ENCODE measurements at regions not wholly inside any gene's neighbourhood (a gene's known extent, or its start where the extent isn't known, plus 50 kb on each side); places are given as distances from the start of the nearest gene placed in this dataset.

DNA sequence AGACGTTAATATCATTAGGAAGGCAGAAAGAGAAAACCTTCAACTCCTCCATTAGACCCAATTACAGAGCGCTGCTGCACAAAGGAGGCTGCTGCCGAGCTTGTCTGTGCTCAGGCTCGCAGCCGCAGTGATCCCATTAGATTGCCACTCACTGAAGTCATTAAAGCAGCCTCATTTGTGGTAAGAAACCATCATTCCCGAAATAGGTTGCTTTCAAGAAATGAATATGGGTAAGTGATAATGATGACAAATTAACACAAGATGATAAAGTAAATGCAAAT, 137.2 kb downstream of the CAVIN4 start (continued):
- no peak for TF ChIP-seq ESRRA (CRISPR knock-in tag; IDR thresholded peaks at IDR 0.05; ENCODE audit: borderline replicate concordance)

DNA sequence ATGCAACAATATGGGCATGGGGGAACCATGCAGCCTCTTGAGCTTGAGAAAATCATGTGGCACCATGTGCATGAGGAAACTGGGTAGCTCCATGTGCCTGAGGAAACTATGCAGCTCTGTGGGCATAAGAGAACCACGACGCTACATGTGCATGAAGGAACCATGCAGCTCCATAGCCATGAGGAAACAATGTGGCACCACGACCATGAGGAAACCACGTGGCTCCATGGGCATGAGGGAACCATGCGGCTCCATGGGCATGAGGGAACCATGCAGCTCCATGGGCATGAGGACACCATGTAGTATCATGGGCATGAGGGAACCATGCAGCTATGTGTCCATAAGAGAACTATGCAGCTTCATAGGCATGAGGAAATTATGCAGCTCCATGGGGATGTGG, 140.8 kb downstream of the CAVIN4 start:
- H3K4me1 Mint-ChIP-seq: 0 out of 2 replicates have a peak, but pooled peaks cover 4% of the 10 kb centered on the region
- no peak overlapping the region for H3K27ac Mint-ChIP-seq
- H3K9me3 Mint-ChIP-seq: no peaks in the 10 kb centered on the region
- POLR2A ChIA-PET: no interaction called here
- DNase-seq (ENCODE audit: low spot score) (no peak), ATAC-seq (no peak)
- no peaks in the 10 kb centered on the region for H3K36me3 Mint-ChIP-seq
- no peaks in the 10 kb centered on the region for H3K27me3 Mint-ChIP-seq (ENCODE audit: low read depth)
- CTCF ChIA-PET: interaction anchor here (0.6 kb wide), 1 partner anchor 101 kb away, joined by 3 read pairs; no protein-coding TSS in a partner anchor
- TF ChIP-seq, protein P1, sequence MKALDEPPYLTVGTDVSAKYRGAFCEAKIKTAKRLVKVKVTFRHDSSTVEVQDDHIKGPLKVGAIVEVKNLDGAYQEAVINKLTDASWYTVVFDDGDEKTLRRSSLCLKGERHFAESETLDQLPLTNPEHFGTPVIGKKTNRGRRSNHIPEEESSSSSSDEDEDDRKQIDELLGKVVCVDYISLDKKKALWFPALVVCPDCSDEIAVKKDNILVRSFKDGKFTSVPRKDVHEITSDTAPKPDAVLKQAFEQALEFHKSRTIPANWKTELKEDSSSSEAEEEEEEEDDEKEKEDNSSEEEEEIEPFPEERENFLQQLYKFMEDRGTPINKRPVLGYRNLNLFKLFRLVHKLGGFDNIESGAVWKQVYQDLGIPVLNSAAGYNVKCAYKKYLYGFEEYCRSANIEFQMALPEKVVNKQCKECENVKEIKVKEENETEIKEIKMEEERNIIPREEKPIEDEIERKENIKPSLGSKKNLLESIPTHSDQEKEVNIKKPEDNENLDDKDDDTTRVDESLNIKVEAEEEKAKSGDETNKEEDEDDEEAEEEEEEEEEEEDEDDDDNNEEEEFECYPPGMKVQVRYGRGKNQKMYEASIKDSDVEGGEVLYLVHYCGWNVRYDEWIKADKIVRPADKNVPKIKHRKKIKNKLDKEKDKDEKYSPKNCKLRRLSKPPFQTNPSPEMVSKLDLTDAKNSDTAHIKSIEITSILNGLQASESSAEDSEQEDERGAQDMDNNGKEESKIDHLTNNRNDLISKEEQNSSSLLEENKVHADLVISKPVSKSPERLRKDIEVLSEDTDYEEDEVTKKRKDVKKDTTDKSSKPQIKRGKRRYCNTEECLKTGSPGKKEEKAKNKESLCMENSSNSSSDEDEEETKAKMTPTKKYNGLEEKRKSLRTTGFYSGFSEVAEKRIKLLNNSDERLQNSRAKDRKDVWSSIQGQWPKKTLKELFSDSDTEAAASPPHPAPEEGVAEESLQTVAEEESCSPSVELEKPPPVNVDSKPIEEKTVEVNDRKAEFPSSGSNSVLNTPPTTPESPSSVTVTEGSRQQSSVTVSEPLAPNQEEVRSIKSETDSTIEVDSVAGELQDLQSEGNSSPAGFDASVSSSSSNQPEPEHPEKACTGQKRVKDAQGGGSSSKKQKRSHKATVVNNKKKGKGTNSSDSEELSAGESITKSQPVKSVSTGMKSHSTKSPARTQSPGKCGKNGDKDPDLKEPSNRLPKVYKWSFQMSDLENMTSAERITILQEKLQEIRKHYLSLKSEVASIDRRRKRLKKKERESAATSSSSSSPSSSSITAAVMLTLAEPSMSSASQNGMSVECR (CRISPR knock-in tag; IDR thresholded peaks at IDR 0.05; ENCODE audit: borderline replicate concordance): no peak
- TF ChIP-seq, protein P2, sequence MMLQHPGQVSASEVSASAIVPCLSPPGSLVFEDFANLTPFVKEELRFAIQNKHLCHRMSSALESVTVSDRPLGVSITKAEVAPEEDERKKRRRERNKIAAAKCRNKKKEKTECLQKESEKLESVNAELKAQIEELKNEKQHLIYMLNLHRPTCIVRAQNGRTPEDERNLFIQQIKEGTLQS (CRISPR knock-in tag; conservative IDR thresholded peaks at IDR 0.05): no peak
- TF ChIP-seq TEAD1 (CRISPR knock-in tag; IDR thresholded peaks at IDR 0.05) (no peak), TEAD4 (CRISPR knock-in tag; IDR thresholded peaks at IDR 0.05) (no peak), NFATC4 (CRISPR knock-in tag; IDR thresholded peaks at IDR 0.05) (no peak), NR3C1 (CRISPR knock-in tag; conservative IDR thresholded peaks at IDR 0.05; ENCODE audit: low read depth) (no peak), ZNF121 (CRISPR knock-in tag; IDR thresholded peaks at IDR 0.05) (no peak), CREB1 (CRISPR knock-in tag; IDR thresholded peaks at IDR 0.05) (no peak), KAT7 (CRISPR knock-in tag; IDR thresholded peaks at IDR 0.05; ENCODE audit: borderline replicate concordance) (no peak), PRRX2 (CRISPR knock-in tag; IDR thresholded peaks at IDR 0.05) (no peak), ZNF416 (CRISPR knock-in tag; IDR thresholded peaks at IDR 0.05) (no peak), SMAD4 (CRISPR knock-in tag; IDR thresholded peaks at IDR 0.05) (no peak)
- TF ChIP-seq, protein P3, sequence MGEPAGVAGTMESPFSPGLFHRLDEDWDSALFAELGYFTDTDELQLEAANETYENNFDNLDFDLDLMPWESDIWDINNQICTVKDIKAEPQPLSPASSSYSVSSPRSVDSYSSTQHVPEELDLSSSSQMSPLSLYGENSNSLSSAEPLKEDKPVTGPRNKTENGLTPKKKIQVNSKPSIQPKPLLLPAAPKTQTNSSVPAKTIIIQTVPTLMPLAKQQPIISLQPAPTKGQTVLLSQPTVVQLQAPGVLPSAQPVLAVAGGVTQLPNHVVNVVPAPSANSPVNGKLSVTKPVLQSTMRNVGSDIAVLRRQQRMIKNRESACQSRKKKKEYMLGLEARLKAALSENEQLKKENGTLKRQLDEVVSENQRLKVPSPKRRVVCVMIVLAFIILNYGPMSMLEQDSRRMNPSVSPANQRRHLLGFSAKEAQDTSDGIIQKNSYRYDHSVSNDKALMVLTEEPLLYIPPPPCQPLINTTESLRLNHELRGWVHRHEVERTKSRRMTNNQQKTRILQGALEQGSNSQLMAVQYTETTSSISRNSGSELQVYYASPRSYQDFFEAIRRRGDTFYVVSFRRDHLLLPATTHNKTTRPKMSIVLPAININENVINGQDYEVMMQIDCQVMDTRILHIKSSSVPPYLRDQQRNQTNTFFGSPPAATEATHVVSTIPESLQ (CRISPR knock-in tag; IDR thresholded peaks at IDR 0.05): no peak
- TF ChIP-seq, protein P4, sequence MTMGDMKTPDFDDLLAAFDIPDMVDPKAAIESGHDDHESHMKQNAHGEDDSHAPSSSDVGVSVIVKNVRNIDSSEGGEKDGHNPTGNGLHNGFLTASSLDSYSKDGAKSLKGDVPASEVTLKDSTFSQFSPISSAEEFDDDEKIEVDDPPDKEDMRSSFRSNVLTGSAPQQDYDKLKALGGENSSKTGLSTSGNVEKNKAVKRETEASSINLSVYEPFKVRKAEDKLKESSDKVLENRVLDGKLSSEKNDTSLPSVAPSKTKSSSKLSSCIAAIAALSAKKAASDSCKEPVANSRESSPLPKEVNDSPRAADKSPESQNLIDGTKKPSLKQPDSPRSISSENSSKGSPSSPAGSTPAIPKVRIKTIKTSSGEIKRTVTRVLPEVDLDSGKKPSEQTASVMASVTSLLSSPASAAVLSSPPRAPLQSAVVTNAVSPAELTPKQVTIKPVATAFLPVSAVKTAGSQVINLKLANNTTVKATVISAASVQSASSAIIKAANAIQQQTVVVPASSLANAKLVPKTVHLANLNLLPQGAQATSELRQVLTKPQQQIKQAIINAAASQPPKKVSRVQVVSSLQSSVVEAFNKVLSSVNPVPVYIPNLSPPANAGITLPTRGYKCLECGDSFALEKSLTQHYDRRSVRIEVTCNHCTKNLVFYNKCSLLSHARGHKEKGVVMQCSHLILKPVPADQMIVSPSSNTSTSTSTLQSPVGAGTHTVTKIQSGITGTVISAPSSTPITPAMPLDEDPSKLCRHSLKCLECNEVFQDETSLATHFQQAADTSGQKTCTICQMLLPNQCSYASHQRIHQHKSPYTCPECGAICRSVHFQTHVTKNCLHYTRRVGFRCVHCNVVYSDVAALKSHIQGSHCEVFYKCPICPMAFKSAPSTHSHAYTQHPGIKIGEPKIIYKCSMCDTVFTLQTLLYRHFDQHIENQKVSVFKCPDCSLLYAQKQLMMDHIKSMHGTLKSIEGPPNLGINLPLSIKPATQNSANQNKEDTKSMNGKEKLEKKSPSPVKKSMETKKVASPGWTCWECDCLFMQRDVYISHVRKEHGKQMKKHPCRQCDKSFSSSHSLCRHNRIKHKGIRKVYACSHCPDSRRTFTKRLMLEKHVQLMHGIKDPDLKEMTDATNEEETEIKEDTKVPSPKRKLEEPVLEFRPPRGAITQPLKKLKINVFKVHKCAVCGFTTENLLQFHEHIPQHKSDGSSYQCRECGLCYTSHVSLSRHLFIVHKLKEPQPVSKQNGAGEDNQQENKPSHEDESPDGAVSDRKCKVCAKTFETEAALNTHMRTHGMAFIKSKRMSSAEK (CRISPR knock-in tag; IDR thresholded peaks at IDR 0.05; ENCODE audit: borderline replicate concordance): no peak
- TF ChIP-seq, protein P5, sequence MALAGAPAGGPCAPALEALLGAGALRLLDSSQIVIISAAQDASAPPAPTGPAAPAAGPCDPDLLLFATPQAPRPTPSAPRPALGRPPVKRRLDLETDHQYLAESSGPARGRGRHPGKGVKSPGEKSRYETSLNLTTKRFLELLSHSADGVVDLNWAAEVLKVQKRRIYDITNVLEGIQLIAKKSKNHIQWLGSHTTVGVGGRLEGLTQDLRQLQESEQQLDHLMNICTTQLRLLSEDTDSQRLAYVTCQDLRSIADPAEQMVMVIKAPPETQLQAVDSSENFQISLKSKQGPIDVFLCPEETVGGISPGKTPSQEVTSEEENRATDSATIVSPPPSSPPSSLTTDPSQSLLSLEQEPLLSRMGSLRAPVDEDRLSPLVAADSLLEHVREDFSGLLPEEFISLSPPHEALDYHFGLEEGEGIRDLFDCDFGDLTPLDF (CRISPR knock-in tag; IDR thresholded peaks at IDR 0.05): no peak
- H3K4me3 Mint-ChIP-seq: no peak overlapping the region

All from WTC11 (cell line).